ENCODE measurements at regions not wholly inside any gene's neighbourhood (a gene's known extent, or its start where the extent isn't known, plus 50 kb on each side); places are given as distances from the start of the nearest gene placed in this dataset.
"Not testable (repeated sequence)": the region's sequence is repeated elsewhere in the genome, so short reads cannot be mapped to it uniquely, and the experiment has no call there.

- no peak for DNase-seq (ENCODE audit: low read depth)
These were observed 198.2 kb upstream of the CXorf66 start for GRCh38 chrX:140163371-140164159.

DNA sequence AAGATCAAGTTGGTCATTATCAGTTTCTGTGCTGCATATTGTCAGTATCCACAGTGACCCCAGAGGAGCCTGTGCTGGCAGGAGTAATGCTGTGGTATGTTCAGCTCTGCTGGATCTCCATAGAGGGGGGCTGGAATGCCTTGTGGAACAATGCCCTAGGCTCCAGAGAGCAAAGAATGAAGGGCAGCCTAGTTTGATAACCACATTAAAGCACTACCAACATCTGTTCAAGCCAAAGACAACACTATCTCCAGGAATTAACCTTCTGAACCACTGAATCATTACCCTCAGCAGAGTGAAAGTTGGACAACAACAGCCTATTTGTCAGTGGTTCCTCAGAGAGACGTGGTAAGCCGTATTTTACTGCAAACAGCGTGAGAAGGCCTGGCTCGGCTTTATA is 192.3 kb upstream of the CXorf66 start:
- peak; percentile 78 for DNase-seq (ENCODE audit: low read depth)

- DNase-seq (ENCODE audit: low read depth) = no peak
These were observed 191.8 kb upstream of the CXorf66 start for GRCh38 chrX:140157143-140157542.

DNA sequence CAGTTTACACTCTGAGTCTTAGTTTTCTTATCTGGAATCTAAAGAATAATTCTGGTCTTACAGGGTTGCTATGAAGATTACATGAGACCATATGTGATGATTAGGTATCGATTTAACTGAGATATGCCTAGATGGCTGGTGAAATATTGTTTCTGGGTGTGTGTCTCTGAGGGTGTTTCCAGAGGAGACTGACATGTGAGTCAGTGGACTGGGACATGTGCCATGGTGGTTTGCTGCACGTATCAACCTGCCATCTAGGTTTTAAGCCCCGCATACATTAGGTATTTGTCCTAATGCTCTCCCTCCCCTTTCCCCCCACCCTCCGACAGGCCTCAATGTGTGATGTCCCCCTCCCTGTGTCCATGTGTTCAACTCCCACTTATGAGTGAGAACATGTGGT is 186.0 kb upstream of the CXorf66 start:
- DNase-seq (ENCODE audit: low read depth) = no peak

GRCh38 chrX:140149761-140150160 is 184.4 kb upstream of the CXorf66 start:
- no peak for DNase-seq (ENCODE audit: low read depth)

DNA sequence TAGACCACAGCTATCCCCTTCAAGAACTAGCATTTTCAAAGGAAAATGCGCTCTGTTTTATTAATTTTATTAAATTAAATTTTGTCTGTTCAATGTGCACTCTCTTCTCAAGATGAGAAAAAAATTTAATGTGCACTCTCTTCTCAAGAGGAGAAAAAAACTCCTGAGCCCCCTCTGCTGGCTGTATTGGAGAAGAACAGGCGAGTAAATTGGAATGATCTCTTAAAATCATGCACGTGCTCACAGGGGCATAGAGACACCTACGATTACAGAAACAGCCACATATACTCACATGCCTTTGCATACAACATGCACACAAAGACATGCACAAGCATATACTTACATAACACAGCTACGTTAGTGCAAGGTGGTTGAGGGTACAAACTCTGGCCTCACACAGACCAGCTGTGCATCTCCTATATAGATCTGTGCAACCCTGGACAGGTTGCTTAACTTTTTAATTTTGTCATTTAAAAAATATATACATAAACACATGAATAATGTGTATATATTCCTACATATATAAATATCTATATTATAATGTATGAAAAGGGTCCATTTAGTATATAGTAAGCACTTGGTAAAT is 176.2 kb upstream of the CXorf66 start:
- peak; percentile 11 for DNase-seq (ENCODE audit: low read depth)

GRCh38 chrX:140138492-140138891 is 173.2 kb upstream of the CXorf66 start:
- DNase-seq (ENCODE audit: low read depth) = not testable (repeated sequence)

GRCh38 chrX:140138065-140138464 is 172.7 kb upstream of the CXorf66 start:
- not testable (repeated sequence) for DNase-seq (ENCODE audit: low read depth)

GRCh38 chrX:140132937-140133336 is 167.6 kb upstream of the CXorf66 start:
- DNase-seq (ENCODE audit: low read depth) = peak; percentile 4

GRCh38 chrX:140123446-140123845 is 158.1 kb upstream of the CXorf66 start:
- no peak for DNase-seq (ENCODE audit: low read depth)

GRCh38 chrX:140114059-140114458 is 148.7 kb upstream of the CXorf66 start:
- not testable (repeated sequence) for DNase-seq (ENCODE audit: low read depth)

DNA sequence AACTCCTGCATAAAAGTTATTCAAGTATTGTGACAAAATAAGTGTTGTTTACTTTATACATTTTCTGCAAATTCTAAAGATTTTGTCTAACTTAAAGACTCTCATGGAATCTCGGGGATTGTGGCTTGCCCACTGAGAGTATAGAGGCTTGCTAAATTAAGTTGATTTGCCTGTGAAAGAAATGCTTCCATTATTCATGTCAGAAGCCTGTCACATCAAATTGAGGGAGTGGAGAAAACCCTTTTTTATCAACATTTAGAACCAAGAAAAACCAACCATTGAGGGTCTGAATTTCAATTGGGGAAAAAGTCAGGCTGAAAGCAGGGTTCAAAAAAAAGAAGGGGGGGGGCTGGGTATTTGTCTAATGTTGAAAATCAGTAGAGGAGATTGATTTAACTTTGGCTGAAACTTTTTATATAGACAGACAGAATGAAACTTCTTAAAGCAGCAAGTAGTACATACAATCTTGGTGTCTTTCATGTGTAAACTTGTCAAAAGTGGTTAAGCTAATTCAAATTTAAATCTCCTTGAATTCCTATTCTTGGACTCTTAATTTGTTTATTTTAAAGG is 144.8 kb upstream of the CXorf66 start:
- no peak for DNase-seq (ENCODE audit: low read depth)

- DNase-seq (ENCODE audit: low read depth) = no peak
These were observed 139.4 kb upstream of the CXorf66 start for GRCh38 chrX:140104760-140105159.

DNA sequence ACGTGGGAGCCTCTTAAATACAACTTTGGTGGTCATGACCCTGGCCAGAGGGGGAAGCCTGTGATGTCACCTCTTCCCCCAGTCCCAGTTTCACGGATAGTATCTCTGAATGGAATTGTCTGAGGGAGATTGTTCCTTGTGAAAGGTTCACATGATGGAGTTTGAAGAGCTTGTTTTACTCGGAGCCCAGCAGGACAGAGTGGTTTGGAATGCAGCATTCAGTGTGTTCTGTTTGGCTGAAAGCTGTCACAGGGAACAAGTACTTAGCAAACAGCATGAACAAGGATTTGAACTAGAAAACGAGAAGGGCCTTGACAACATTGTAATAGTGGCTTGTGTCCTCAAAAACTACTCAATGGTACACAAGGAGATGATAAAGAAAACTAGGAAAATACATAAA is 133.9 kb upstream of the CXorf66 start:
- DNase-seq (ENCODE audit: low read depth) = no peak

DNA sequence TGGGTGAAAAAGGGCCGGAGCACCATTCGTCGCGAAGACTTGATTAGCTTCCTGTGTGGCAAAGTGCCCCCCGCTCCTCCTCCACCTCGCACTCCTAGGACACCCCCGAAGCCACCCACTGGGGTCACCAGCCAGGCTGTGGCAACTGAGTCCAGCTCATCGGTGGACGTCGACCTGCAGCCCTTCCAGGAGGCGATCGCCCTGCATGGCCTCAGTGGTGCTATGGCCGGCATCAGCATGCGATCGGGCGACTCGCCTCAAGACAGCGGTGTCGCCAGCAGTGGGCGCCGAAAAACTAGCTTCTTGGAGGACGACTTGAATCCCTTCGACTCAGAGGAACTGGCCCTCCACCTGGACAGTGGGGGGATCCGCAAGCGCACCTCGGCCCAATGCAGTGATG is 126.8 kb upstream of the CXorf66 start:
- DNase-seq (ENCODE audit: low read depth) = no peak

GRCh38 chrX:140091125-140091886 is 126.0 kb upstream of the CXorf66 start:
- no peak for DNase-seq (ENCODE audit: low read depth)

- DNase-seq (ENCODE audit: low read depth) = no peak
These were observed 125.4 kb upstream of the CXorf66 start for GRCh38 chrX:140090800-140091124.

DNA sequence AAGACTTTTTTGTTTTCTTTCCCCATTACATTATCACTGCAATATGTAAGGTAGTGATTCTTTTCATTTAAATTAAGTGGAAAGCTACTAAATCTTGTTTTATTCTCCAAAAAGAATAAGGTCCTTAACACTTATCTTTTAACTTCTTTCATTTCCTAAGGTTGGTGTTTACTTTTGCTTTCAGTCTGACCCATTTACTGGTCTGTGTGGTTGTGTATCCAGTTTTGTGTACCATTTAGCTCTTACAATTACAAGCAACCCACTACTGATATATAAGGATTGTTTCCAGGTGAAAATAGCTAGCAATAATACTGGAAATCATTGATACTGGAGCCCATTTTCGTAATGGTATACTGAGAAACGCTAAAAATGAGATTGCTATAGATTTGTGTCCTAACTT is 123.1 kb upstream of the CXorf66 start:
- DNase-seq (ENCODE audit: low read depth) = no peak

DNA sequence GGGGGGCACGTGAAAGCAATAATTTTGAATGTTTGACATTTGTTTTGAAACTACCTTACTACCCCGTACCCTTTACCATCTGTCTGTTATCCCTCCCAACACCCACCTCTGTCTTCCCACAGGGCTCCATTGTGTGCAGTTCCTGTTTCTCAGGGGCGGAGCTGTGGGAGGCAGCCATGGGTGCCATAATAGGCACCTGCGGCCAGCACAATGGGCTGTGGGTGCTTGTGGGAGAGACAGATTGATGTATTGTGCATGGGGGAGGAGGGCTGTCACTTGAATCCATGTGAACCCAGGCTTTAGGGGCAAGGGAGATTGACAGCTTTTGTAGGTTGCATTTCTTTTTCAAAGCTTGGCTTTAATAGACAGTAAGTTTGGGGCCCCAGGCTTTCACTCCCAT is 122.6 kb upstream of the CXorf66 start:
- no peak for DNase-seq (ENCODE audit: low read depth)

GRCh38 chrX:140086691-140087090 is 121.4 kb upstream of the CXorf66 start:
- DNase-seq (ENCODE audit: low read depth) = no peak

DNA sequence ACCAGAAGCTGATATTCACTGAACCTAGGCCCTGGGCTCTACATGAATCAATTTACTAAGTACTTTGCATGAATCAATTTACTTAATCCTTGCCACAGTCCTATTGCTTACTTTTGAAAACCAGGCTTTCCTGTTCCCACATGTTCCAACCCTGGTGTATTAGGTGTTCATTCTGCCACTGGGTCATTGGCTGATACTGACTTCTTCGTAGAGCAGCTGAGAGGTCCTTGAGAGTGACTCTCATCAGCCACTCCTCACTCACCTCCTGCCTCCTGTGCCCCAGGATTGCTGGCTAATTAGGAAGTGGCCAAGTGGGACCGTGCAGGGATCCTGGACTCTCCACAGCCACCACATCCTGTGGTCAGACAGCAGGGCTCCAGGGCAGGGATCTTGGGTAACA is 109.5 kb upstream of the CXorf66 start:
- DNase-seq (ENCODE audit: low read depth) = not testable (repeated sequence)

DNA sequence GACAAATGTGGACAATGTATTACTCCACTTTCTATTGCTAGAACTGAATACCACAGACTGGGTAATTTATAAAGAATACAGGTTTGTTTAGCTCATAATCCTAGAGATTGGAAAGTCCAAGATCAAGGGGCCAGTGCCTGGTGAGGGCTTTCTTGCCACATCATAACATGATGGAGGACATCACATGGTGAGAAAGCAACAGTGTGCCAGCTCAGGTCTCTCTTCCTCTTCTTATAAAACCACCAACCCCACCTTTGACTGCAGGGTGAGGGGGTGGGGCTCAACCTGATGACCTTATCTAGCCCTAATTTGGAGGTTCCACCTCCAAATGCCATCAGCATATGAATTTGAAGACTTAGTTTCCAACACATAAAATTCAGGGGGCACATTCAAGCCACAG is 105.7 kb upstream of the CXorf66 start:
- no peak for DNase-seq (ENCODE audit: low read depth)
